GM12891 (cell line): ENCODE measurements at regions not wholly inside any gene's neighbourhood (a gene's known extent, or its start where the extent isn't known, plus 50 kb on each side); places are given as distances from the start of the nearest gene placed in this dataset.

Source experiments
- PAX5 ChIP-seq: IDR thresholded peaks from 2 replicates; pipeline ENCODE4 v1.6.1; 2011; ENCODE audit warnings: low read length, moderate library complexity, mild to moderate bottlenecking; ENCODE audit not compliant: insufficient read depth, severe bottlenecking
- POLR2A ChIP-seq: IDR thresholded peaks from 2 replicates; pipeline ENCODE4 v1.6.1; 2011; ENCODE audit warnings: low read depth, low read length, control low read depth
- POLR2AphosphoS5 ChIP-seq: IDR thresholded peaks from 2 replicates; pipeline ENCODE4 v1.6.1; 2011; ENCODE audit warnings: low read depth, low read length, control low read depth
- TAF1 ChIP-seq: IDR thresholded peaks from 2 replicates; pipeline ENCODE4 v1.6.1; 2011; ENCODE audit warnings: low read depth, low read length, control low read depth

DNA sequence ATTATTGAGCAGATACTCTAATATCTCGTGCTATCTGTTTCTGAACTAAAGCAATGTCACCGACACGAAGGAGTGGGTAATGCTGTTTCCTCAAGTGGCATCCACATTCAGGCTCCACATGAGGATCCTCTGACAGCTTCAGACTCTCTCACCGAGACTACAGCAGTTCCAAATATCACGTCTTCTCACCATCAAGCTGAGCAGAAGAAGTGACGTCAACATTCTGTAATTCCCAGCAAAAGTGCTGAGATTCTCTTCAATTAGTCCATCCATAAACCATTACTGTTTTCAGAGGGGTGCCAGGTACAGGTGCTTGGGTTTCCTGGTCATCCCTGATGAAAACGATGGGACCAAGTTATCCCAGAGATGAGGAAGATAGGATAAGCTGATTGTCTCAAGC lies 110.0 kb upstream of the DACH1 start:
- TF ChIP-seq POLR2AphosphoS5: no peak
- no peak for TF ChIP-seq POLR2A
- no peak for TF ChIP-seq TAF1
- TF ChIP-seq PAX5: no peak
